ENCODE measurements at regions not wholly inside any gene's neighbourhood (a gene's known extent, or its start where the extent isn't known, plus 50 kb on each side); places are given as distances from the start of the nearest gene placed in this dataset.

GRCh38 chr4:45385306-45385705, 659.0 kb upstream of the GNPDA2 start:
- TF ChIP-seq CTCF (IDR thresholded peaks at IDR 0.05) (no peak), POLR2A (IDR thresholded peaks at IDR 0.05) (no peak)

Measured in uterus (tissue), 2 donors.